ENCODE measurements at regions not wholly inside any gene's neighbourhood (a gene's known extent, or its start where the extent isn't known, plus 50 kb on each side); places are given as distances from the start of the nearest gene placed in this dataset.
"Not testable (repeated sequence)": the region's sequence is repeated elsewhere in the genome, so short reads cannot be mapped to it uniquely, and the experiment has no call there.

GRCh38 chr11:97784388-97784787, 1236.4 kb upstream of the CNTN5 start:
- not testable (repeated sequence) for TF ChIP-seq CTCF (conservative IDR thresholded peaks at IDR 0.05; ENCODE audit: low read depth in 2 of 2); REST (IDR thresholded peaks at IDR 0.05; ENCODE audit: unreplicated experiment); EZH2phosphoT487 (IDR thresholded peaks at IDR 0.05; ENCODE audit: unreplicated experiment); POLR2AphosphoS5 (IDR thresholded peaks at IDR 0.05; ENCODE audit: low read depth)

Measured in GM23338 (cell line).